ENCODE measurements at regions not wholly inside any gene's neighbourhood (a gene's known extent, or its start where the extent isn't known, plus 50 kb on each side); places are given as distances from the start of the nearest gene placed in this dataset.

- Histone ChIP-seq H3K4me1 (ENCODE audit: insufficient read depth) (no peaks in the 10 kb centered on the region), H3K27ac (ENCODE audit: low read depth) (no peak overlapping the region), H3K4me2 (no peak overlapping the region), H3K79me2 (replicated peaks; ENCODE audit: insufficient read depth) (no peaks in the 10 kb centered on the region), H4K20me1 (replicated peaks; ENCODE audit: insufficient read depth) (no peaks in the 10 kb centered on the region), H3F3A (replicated peaks; ENCODE audit: low read depth) (no peaks in the 10 kb centered on the region), H3K9me2 (ENCODE audit: insufficient read depth) (no peaks in the 10 kb centered on the region), H3K27me3 (ENCODE audit: insufficient read depth) (no peaks in the 10 kb centered on the region), H3K4me3 (no peak overlapping the region), H2AFZ (no peak overlapping the region), H3K36me3 (ENCODE audit: insufficient read depth) (no peaks in the 10 kb centered on the region)
- H3K27me3 Mint-ChIP-seq (ENCODE audit: insufficient read depth, low read depth, poor library complexity), result no peaks in the 10 kb centered on the region
- no peak for DNase-seq (ENCODE audit: low spot score)
- no peaks in the 10 kb centered on the region for H3K36me3 Mint-ChIP-seq (ENCODE audit: low read depth)
- H3K27ac Mint-ChIP-seq, result no peak overlapping the region
- H3K4me3 Mint-ChIP-seq, result no peak overlapping the region
- TF ChIP-seq, protein P1, sequence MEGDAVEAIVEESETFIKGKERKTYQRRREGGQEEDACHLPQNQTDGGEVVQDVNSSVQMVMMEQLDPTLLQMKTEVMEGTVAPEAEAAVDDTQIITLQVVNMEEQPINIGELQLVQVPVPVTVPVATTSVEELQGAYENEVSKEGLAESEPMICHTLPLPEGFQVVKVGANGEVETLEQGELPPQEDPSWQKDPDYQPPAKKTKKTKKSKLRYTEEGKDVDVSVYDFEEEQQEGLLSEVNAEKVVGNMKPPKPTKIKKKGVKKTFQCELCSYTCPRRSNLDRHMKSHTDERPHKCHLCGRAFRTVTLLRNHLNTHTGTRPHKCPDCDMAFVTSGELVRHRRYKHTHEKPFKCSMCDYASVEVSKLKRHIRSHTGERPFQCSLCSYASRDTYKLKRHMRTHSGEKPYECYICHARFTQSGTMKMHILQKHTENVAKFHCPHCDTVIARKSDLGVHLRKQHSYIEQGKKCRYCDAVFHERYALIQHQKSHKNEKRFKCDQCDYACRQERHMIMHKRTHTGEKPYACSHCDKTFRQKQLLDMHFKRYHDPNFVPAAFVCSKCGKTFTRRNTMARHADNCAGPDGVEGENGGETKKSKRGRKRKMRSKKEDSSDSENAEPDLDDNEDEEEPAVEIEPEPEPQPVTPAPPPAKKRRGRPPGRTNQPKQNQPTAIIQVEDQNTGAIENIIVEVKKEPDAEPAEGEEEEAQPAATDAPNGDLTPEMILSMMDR (conservative IDR thresholded peaks at IDR 0.05; ENCODE audit: low read depth in 2 of 2), result no peak
- TF ChIP-seq JUNB (IDR thresholded peaks at IDR 0.05; ENCODE audit: unreplicated experiment), result no peak
- TF ChIP-seq CREB1 (CRISPR knock-in tag; IDR thresholded peaks at IDR 0.05; ENCODE audit: low read depth), result no peak
- TF ChIP-seq ZNF331 (CRISPR knock-in tag; IDR thresholded peaks at IDR 0.05; ENCODE audit: low read depth), result no peak
- TF ChIP-seq, protein P2, sequence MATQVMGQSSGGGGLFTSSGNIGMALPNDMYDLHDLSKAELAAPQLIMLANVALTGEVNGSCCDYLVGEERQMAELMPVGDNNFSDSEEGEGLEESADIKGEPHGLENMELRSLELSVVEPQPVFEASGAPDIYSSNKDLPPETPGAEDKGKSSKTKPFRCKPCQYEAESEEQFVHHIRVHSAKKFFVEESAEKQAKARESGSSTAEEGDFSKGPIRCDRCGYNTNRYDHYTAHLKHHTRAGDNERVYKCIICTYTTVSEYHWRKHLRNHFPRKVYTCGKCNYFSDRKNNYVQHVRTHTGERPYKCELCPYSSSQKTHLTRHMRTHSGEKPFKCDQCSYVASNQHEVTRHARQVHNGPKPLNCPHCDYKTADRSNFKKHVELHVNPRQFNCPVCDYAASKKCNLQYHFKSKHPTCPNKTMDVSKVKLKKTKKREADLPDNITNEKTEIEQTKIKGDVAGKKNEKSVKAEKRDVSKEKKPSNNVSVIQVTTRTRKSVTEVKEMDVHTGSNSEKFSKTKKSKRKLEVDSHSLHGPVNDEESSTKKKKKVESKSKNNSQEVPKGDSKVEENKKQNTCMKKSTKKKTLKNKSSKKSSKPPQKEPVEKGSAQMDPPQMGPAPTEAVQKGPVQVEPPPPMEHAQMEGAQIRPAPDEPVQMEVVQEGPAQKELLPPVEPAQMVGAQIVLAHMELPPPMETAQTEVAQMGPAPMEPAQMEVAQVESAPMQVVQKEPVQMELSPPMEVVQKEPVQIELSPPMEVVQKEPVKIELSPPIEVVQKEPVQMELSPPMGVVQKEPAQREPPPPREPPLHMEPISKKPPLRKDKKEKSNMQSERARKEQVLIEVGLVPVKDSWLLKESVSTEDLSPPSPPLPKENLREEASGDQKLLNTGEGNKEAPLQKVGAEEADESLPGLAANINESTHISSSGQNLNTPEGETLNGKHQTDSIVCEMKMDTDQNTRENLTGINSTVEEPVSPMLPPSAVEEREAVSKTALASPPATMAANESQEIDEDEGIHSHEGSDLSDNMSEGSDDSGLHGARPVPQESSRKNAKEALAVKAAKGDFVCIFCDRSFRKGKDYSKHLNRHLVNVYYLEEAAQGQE (IDR thresholded peaks at IDR 0.05; ENCODE audit: unreplicated experiment), result no peak
- TF ChIP-seq, protein P3, sequence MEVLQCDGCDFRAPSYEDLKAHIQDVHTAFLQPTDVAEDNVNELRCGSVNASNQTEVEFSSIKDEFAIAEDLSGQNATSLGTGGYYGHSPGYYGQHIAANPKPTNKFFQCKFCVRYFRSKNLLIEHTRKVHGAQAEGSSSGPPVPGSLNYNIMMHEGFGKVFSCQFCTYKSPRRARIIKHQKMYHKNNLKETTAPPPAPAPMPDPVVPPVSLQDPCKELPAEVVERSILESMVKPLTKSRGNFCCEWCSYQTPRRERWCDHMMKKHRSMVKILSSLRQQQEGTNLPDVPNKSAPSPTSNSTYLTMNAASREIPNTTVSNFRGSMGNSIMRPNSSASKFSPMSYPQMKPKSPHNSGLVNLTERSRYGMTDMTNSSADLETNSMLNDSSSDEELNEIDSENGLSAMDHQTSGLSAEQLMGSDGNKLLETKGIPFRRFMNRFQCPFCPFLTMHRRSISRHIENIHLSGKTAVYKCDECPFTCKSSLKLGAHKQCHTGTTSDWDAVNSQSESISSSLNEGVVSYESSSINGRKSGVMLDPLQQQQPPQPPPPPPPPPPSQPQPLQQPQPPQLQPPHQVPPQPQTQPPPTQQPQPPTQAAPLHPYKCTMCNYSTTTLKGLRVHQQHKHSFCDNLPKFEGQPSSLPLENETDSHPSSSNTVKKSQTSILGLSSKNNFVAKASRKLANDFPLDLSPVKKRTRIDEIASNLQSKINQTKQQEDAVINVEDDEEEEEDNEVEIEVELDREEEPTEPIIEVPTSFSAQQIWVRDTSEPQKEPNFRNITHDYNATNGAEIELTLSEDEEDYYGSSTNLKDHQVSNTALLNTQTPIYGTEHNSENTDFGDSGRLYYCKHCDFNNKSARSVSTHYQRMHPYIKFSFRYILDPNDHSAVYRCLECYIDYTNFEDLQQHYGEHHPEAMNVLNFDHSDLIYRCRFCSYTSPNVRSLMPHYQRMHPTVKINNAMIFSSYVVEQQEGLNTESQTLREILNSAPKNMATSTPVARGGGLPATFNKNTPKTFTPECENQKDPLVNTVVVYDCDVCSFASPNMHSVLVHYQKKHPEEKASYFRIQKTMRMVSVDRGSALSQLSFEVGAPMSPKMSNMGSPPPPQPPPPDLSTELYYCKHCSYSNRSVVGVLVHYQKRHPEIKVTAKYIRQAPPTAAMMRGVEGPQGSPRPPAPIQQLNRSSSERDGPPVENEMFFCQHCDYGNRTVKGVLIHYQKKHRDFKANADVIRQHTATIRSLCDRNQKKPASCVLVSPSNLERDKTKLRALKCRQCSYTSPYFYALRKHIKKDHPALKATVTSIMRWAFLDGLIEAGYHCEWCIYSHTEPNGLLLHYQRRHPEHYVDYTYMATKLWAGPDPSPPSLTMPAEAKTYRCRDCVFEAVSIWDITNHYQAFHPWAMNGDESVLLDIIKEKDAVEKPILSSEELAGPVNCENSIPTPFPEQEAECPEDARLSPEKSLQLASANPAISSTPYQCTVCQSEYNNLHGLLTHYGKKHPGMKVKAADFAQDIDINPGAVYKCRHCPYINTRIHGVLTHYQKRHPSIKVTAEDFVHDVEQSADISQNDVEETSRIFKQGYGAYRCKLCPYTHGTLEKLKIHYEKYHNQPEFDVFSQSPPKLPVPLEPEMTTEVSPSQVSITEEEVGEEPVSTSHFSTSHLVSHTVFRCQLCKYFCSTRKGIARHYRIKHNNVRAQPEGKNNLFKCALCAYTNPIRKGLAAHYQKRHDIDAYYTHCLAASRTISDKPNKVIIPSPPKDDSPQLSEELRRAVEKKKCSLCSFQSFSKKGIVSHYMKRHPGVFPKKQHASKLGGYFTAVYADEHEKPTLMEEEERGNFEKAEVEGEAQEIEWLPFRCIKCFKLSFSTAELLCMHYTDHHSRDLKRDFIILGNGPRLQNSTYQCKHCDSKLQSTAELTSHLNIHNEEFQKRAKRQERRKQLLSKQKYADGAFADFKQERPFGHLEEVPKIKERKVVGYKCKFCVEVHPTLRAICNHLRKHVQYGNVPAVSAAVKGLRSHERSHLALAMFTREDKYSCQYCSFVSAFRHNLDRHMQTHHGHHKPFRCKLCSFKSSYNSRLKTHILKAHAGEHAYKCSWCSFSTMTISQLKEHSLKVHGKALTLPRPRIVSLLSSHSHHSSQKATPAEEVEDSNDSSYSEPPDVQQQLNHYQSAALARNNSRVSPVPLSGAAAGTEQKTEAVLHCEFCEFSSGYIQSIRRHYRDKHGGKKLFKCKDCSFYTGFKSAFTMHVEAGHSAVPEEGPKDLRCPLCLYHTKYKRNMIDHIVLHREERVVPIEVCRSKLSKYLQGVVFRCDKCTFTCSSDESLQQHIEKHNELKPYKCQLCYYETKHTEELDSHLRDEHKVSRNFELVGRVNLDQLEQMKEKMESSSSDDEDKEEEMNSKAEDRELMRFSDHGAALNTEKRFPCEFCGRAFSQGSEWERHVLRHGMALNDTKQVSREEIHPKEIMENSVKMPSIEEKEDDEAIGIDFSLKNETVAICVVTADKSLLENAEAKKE (CRISPR knock-in tag; IDR thresholded peaks at IDR 0.05), result no peak
- TF ChIP-seq POLR2AphosphoS5 (IDR thresholded peaks at IDR 0.05; ENCODE audit: low read depth), result no peak
- TF ChIP-seq EZH2 (IDR thresholded peaks at IDR 0.05; ENCODE audit: low read depth, unreplicated experiment), result no peak
- no peak for TF ChIP-seq EZH2phosphoT487 (IDR thresholded peaks at IDR 0.05; ENCODE audit: unreplicated experiment)
- no peak for TF ChIP-seq ETS1 (IDR thresholded peaks at IDR 0.05)
- TF ChIP-seq STAT1 (IDR thresholded peaks at IDR 0.05; ENCODE audit: unreplicated experiment), result no peak
- no peak for TF ChIP-seq NANOG (IDR thresholded peaks at IDR 0.05; ENCODE audit: borderline replicate concordance)
- no peak for TF ChIP-seq ZNF114 (CRISPR knock-in tag; IDR thresholded peaks at IDR 0.05)
- no peaks in the 10 kb centered on the region for H3K9me3 Mint-ChIP-seq
- ATAC-seq, result no peak
- no peaks in the 10 kb centered on the region for H3K4me1 Mint-ChIP-seq
These were observed 117.6 kb downstream of the TFAP2B start for GRCh38 chr6:50936277-50936681.
